GM18873 (cell line): ENCODE measurements at regions not wholly inside any gene's neighbourhood (a gene's known extent, or its start where the extent isn't known, plus 50 kb on each side); places are given as distances from the start of the nearest gene placed in this dataset.

ENCODE experiments used
- ATAC-seq: cut with Tn5 transposase; IDR thresholded peaks from one replicate; pipeline ENCODE4 v1.9.1; 2021; ENCODE audit warnings: mild to moderate bottlenecking, moderate library complexity, moderate number of reproducible peaks; ENCODE audit not compliant: unreplicated experiment, low FRiP score

GRCh38 chr14:101501341-101501740 lies 60.0 kb upstream of the DIO3 start:
- no peak for ATAC-seq

DNA sequence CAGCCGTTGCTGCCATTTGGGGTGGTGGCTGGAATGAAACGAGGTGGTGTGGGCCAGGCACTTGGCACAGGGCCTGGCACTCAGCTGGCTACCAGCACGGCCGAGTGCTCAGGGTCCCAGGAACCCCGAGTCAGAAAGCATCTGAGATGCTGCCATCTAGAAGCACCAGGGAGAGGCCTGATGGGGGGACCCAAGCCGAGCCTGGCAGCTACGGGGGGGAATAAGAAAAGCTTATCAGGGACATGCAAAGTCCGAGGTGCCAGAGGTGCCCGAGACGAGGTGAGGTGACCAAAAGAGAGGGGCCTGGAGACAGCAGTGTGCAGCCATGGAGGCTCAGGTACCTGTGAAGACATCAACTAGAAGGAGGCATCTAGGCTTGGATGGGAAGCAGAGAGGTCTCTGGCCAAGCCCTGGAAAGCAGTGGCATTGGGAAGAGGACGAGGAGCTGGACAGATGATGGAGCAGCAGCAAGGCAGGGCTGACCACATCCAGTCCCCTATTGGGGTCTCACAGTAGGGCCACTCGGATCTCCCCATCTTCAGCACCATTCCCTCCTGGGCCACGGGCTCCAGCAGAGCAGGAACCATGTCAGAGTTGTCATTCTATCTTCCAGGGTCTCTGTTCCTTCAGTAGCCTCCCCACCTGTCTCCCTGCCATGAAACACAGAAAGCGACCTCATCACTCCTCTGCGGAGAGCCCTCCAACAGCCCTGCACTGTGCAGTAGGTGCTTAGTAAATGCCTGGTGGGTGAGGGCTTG lies 59.3 kb upstream of the DIO3 start:
- ATAC-seq = no peak

DNA sequence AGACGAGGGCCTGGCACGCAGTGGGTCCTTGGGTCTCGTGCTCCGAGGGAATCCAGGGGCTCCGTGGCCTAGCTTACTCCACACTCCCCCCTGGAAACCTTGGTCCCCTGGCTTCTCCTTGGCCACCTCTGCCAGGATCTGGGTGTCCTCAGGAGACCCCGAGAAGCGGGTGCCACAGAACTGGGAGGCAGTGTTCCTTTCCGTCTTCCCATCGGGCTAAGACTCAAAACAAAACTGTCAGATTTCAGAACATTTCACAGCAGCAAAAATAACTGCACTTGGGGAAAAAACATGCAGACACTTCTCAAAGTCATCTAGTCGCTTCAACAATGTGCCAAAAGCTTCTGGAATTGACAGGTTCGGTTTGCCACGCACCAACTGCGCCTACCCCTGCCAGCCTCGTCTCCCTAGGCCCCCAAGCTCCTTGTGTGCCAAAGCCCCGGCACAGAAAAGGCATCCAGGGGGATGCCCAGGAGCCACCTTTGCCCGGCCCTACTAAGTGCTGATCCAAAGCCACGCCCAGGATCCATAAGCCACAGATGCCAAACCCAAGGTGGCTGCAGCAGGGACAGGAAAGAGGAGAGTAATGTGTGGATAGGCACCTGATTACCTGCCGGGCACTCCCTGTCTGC lies 58.4 kb upstream of the DIO3 start:
- ATAC-seq = no peak

- ATAC-seq = no peak
These were observed 57.7 kb upstream of the DIO3 start for GRCh38 chr14:101503431-101504095.

DNA sequence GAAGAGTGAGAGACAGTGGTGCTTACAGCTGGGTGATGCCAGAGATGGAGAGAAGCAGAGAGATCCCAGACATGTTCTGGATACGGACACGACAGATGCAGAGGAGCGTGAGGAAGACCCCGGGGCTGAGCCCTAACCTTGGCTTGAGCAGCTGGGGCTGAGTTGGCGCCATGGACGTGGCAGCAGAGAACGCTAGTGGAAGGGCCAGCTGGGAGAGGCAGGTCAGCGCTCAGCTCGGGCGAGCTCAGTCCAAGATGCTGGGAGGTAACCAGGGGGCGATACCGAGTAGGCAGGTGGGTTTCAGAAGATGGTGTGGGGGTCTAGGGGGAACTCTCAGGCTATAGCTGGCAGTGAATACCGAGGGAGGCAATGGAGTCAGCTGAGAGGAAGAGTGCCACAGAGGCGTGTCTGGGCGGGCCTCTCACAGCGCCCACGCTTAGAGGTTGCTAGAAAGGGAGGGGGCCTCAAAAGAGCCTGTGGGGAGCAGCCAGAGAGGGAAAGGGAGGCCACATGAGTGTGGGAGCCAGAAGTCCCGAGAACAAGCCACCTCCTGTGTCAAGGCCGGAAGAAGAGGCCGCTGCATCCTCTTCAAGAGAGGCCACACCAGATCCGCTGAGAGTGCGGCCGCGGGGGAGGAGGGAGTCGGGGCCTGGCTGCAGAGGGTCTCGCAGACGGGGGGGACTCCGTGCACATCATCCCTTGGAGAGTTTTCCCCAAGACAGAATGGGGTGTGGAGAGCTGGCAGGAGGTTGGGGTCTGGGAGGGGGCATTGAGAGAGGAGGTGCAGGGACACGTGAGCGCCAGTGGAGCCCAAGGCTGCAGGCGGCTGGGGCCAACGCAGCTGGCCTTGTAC lies 57.0 kb upstream of the DIO3 start:
- no peak for ATAC-seq

- no peak for ATAC-seq
These were observed 55.9 kb upstream of the DIO3 start for GRCh38 chr14:101505236-101505970.

GRCh38 chr14:101506211-101506925 lies 54.9 kb upstream of the DIO3 start:
- ATAC-seq = no peak

DNA sequence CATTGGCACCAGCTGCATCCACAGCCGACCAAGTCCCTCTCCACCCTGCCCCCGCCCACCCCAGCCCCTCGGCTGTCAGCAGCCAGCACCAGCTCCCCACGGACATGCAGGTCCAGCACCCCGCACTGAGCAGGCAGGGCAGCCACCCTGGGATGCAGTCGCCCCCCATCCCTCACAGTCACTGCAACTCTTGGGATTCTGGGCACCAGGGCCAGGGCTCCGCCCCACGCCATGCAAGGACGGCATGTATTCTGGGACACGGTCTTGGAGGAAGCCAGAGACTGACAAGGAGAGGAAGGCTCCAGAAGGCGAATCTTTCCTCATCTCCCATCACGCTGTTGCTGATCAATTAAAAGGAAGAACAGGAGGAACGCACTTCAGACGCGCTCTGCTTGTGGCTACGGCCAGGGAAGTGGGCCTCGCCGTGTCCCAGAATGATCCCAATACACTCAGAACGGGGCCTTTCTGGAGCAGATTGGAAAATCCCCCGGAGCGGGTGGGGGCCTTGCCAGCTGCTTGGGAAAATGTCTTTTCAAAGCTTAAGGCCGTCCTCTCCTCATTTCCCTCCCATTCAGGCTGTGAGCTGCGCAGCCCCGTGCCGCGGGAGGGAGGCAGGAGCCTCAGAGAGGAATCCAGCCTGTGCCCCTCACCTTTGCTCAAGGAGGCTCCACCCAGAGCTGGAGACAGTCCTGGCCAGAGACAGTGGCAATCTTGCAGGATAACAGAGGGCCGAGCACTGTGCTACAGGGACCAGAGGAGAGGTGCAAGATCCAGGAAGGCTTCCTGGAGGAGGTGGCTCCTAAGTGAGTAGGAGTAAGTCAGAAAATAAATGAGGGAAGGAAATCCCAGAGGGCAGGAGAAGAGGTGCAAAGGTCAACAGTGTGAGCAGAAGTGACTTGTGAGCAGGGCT lies 54.1 kb upstream of the DIO3 start:
- ATAC-seq = no peak

- no peak for ATAC-seq
These were observed 53.5 kb upstream of the DIO3 start for GRCh38 chr14:101507836-101508150.

- ATAC-seq = no peak
These were observed 52.9 kb upstream of the DIO3 start for GRCh38 chr14:101508196-101508947.

GRCh38 chr14:101508948-101509729 lies 52.2 kb upstream of the DIO3 start:
- no peak for ATAC-seq

DNA sequence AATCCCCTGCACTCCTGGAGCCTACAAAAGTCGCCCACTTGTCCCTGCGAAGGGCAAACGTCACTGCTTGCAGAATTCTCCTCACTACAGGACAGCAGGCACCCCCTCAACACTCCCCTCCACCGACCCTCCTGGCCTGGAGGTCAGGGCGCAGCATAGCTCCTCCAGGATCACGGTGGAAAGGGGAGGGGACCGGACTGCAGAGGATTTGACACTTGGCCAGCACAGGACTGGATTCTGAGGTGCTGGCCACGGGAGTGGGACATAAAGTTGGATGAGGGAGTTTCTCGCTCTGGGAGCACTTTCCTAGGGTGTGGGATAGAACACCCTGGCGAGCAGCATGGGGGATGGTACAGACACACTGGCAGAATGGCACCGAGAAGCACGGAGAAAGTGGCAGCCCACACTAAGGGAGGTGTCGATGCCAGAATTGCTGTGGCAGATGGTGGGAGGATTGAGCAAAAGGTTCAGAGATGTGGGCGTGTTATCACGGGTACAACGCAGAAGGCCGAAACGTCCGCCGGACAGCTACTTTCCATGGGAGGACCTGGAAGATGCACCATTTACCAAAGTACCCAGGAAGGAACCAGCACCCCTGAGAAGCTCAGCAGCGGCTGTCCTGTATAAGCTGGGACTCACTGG lies 51.4 kb upstream of the DIO3 start:
- no peak for ATAC-seq

DNA sequence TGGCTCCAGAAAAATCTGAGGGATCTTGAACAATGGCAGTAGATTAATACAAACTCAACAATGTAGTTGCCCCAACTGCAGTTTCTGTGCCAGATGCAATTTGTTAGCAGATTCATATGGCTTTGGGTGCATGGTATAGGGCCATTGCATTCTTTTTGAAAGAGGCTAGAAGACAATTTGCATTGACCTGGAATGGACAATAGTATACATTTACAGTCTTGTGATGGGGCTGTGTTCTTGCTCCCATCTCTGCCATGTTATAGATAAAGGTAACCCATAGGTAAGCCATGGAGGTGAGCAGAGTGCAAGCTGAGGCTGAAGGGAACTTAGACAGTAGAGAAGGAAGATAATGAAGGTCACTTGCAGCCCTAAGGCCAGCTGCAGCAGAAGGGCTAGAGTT lies 50.1 kb upstream of the DIO3 start:
- ATAC-seq = no peak
